Epithelial cell of proximal tubule (primary cell): ENCODE measurements at regions not wholly inside any gene's neighbourhood (a gene's known extent, or its start where the extent isn't known, plus 50 kb on each side); places are given as distances from the start of the nearest gene placed in this dataset.

Experiments used
- DNase-seq: peaks from one replicate; pipeline ENCODE4 v3.0.0-alpha.2; 2011; ENCODE audit warnings: low read depth
- H3K4me3 ChIP-seq: 2 replicates; pipeline ENCODE4 v1.5.1; 2011; ENCODE audit warnings: low read depth, mild to moderate bottlenecking, low read length
- CTCF ChIP-seq: conservative IDR thresholded peaks from 2 replicates; pipeline ENCODE4 v1.5.1; 2012; ENCODE audit warnings: low read depth, mild to moderate bottlenecking, low read length

GRCh38 chr2:16523711-16524110, 141.9 kb downstream of the CYRIA start:
- no peak for DNase-seq
- no peak for TF ChIP-seq CTCF
- H3K4me3 ChIP-seq: no peak overlapping the region

GRCh38 chr2:16522031-16522831, 143.4 kb downstream of the CYRIA start:
- H3K4me3 ChIP-seq: no peak overlapping the region
- no peak for TF ChIP-seq CTCF
- DNase-seq: no peak

- DNase-seq: no peak
- no peak for TF ChIP-seq CTCF
- H3K4me3 ChIP-seq: no peak overlapping the region
These were observed 144.7 kb downstream of the CYRIA start for GRCh38 chr2:16520891-16521290.

GRCh38 chr2:16515696-16516095, 149.9 kb downstream of the CYRIA start:
- no peak for TF ChIP-seq CTCF
- H3K4me3 ChIP-seq: no peak overlapping the region
- no peak for DNase-seq

- no peak for TF ChIP-seq CTCF
- H3K4me3 ChIP-seq: no peak overlapping the region
- no peak for DNase-seq
These were observed 152.0 kb downstream of the CYRIA start for GRCh38 chr2:16513626-16514025.

GRCh38 chr2:16511041-16511440, 154.6 kb downstream of the CYRIA start:
- DNase-seq: no peak
- no peak overlapping the region for H3K4me3 ChIP-seq
- no peak for TF ChIP-seq CTCF

- no peak for TF ChIP-seq CTCF
- no peak for DNase-seq
- H3K4me3 ChIP-seq: no peak overlapping the region
These were observed 156.6 kb downstream of the CYRIA start for GRCh38 chr2:16509042-16509441.
